Tibial artery (tissue), 4 donors: ENCODE measurements at regions not wholly inside any gene's neighbourhood (a gene's known extent, or its start where the extent isn't known, plus 50 kb on each side); places are given as distances from the start of the nearest gene placed in this dataset.

Experiments used
- DNase-seq, 2 donors: peaks; one replicate each; pipeline ENCODE4 v3.0.0-alpha.2; 2019
- H3K27ac ChIP-seq, 2 donors: fragments of 200-600 bp; sonication (generic) in 1 of 2; 1 replicate in 1 of 2; 2 replicates in 1 of 2; pipeline ENCODE4 v1.5.1; 2018 to 2019; ENCODE audit warnings: mild to moderate bottlenecking in 1 of 2
- H3K27me3 ChIP-seq, 2 donors: fragments of 200-600 bp; sonication (generic) in 1 of 2; one replicate each; pipeline versions ENCODE4 v1.5.1 to v1.6.0; 2016 to 2019
- H3K36me3 ChIP-seq, 3 donors: fragments of 200-600 bp; sonication (generic) in 2 of 3; one replicate each; pipeline ENCODE4 v1.5.1; 2016 to 2019; ENCODE audit warnings: mild to moderate bottlenecking in 2 of 3
- H3K4me1 ChIP-seq, 4 donors: fragments of 200-600 bp; sonication (generic) in 2 of 4; 1 replicate in 3 of 4; 2 replicates in 1 of 4; pipeline ENCODE4 v1.5.1; 2016 to 2019
- H3K4me3 ChIP-seq, 2 donors: fragments of 200-600 bp; sonication (generic) in 1 of 2; 1 replicate in 1 of 2; 2 replicates in 1 of 2; pipeline ENCODE4 v1.5.1; 2018 to 2019; ENCODE audit warnings: mild to moderate bottlenecking in 2 of 2
- H3K9me3 ChIP-seq, 3 donors: fragments of 200-600 bp; sonication (generic) in 1 of 3; one replicate each; pipeline ENCODE4 v1.5.1; 2016 to 2019
- CTCF ChIP-seq, 2 experiments: fragments of 200-600 bp in 1 of 2; fragments of 450-650 bp in 1 of 2; IDR thresholded peaks; one replicate each; pipeline ENCODE4 v1.5.1; 2017 to 2019; ENCODE audit warnings: antibody characterized with exemption in 2 of 2, mild to moderate bottlenecking in 1 of 2, moderate library complexity in 1 of 2
- intact Hi-C: fragments of 100-400 bp; cut with DNase I; formaldehyde crosslinking; loops from one replicate; pipeline ENCODE4 v1.15.0; 2023; ENCODE audit warnings: low total_unique reads

- TF ChIP-seq CTCF (IDR thresholded peaks at IDR 0.05), result no peak
- DNase-seq, result no peak
- Histone ChIP-seq H3K9me3 (no peaks in the 10 kb centered on the region), H3K4me3 (no peak overlapping the region), H3K27me3 (no peaks in the 10 kb centered on the region), H3K4me1 (no peaks in the 10 kb centered on the region), H3K27ac (no peak overlapping the region), H3K36me3 (no peaks in the 10 kb centered on the region)
- intact Hi-C loops, result no loop called here
These were observed 372.1 kb downstream of the DTWD2 start for GRCh38 chr5:118616281-118616680.

GRCh38 chr5:118614731-118615456 lies 373.5 kb downstream of the DTWD2 start:
- Histone ChIP-seq H3K9me3 (no peaks in the 10 kb centered on the region), H3K36me3 (no peaks in the 10 kb centered on the region), H3K27ac (no peak overlapping the region), H3K27me3 (no peaks in the 10 kb centered on the region), H3K4me1 (no peaks in the 10 kb centered on the region), H3K4me3 (no peak overlapping the region)
- DNase-seq, result no peak
- TF ChIP-seq CTCF (IDR thresholded peaks at IDR 0.05), result no peak
- intact Hi-C loops, result no loop called here

GRCh38 chr5:118611332-118611945 lies 376.9 kb downstream of the DTWD2 start:
- Histone ChIP-seq H3K4me3 (no peak overlapping the region), H3K27ac (no peak overlapping the region), H3K27me3 (no peaks in the 10 kb centered on the region), H3K9me3 (no peaks in the 10 kb centered on the region), H3K36me3 (no peaks in the 10 kb centered on the region), H3K4me1 (no peaks in the 10 kb centered on the region)
- intact Hi-C loops, result no loop called here
- DNase-seq, result no peak
- peak; percentile 17 to 25 for TF ChIP-seq CTCF (IDR thresholded peaks at IDR 0.05)

- Histone ChIP-seq H3K9me3 (no peaks in the 10 kb centered on the region), H3K4me1 (no peaks in the 10 kb centered on the region), H3K27me3 (no peaks in the 10 kb centered on the region), H3K36me3 (no peaks in the 10 kb centered on the region), H3K4me3 (no peak overlapping the region), H3K27ac (no peak overlapping the region)
- no peak for TF ChIP-seq CTCF (IDR thresholded peaks at IDR 0.05)
- DNase-seq, result no peak
- intact Hi-C loops, result no loop called here
These were observed 381.4 kb downstream of the DTWD2 start for GRCh38 chr5:118606940-118607339.

- H3K27me3 ChIP-seq, result no peaks in the 10 kb centered on the region
- H3K4me3 ChIP-seq, result no peak overlapping the region
- intact Hi-C loops, result no loop called here
- DNase-seq, result no peak
- H3K36me3 ChIP-seq, result no peaks in the 10 kb centered on the region
- no peaks in the 10 kb centered on the region for H3K9me3 ChIP-seq
- no peak overlapping the region for H3K27ac ChIP-seq
- no peaks in the 10 kb centered on the region for H3K4me1 ChIP-seq
- TF ChIP-seq CTCF (IDR thresholded peaks at IDR 0.05), result no peak
These were observed 382.6 kb downstream of the DTWD2 start for GRCh38 chr5:118605761-118606160.
